ENCODE measurements at regions not wholly inside any gene's neighbourhood (a gene's known extent, or its start where the extent isn't known, plus 50 kb on each side); places are given as distances from the start of the nearest gene placed in this dataset.

GRCh38 chr2:58890865-58891525 lies 649.9 kb upstream of the FANCL start:
- no peak for DNase-seq (ENCODE audit: low read depth)
- H3K4me3 ChIP-seq (ENCODE audit: low read length) = no peak overlapping the region
- TF ChIP-seq CTCF (conservative IDR thresholded peaks at IDR 0.05; ENCODE audit: low read depth, low read length) = no peak

GRCh38 chr2:58886009-58886408 lies 644.9 kb upstream of the FANCL start:
- no peak overlapping the region for H3K4me3 ChIP-seq (ENCODE audit: low read length)
- DNase-seq (ENCODE audit: low read depth) = no peak
- TF ChIP-seq CTCF (conservative IDR thresholded peaks at IDR 0.05; ENCODE audit: low read depth, low read length) = no peak

GRCh38 chr2:58879834-58880233 lies 638.7 kb upstream of the FANCL start:
- TF ChIP-seq CTCF (conservative IDR thresholded peaks at IDR 0.05; ENCODE audit: low read depth, low read length) = no peak
- no peak overlapping the region for H3K4me3 ChIP-seq (ENCODE audit: low read length)
- DNase-seq (ENCODE audit: low read depth) = no peak

GRCh38 chr2:58878778-58879177 lies 637.7 kb upstream of the FANCL start:
- no peak for DNase-seq (ENCODE audit: low read depth)
- H3K4me3 ChIP-seq (ENCODE audit: low read length) = no peak overlapping the region
- TF ChIP-seq CTCF (conservative IDR thresholded peaks at IDR 0.05; ENCODE audit: low read depth, low read length) = no peak

GRCh38 chr2:58876126-58876525 lies 635.0 kb upstream of the FANCL start:
- no peak for TF ChIP-seq CTCF (conservative IDR thresholded peaks at IDR 0.05; ENCODE audit: low read depth, low read length)
- H3K4me3 ChIP-seq (ENCODE audit: low read length) = no peak overlapping the region
- no peak for DNase-seq (ENCODE audit: low read depth)

- DNase-seq (ENCODE audit: low read depth) = no peak
- no peak for TF ChIP-seq CTCF (conservative IDR thresholded peaks at IDR 0.05; ENCODE audit: low read depth, low read length)
- H3K4me3 ChIP-seq (ENCODE audit: low read length) = no peak overlapping the region
Observed at GRCh38 chr2:58875436-58875835, 634.3 kb upstream of the FANCL start.

- TF ChIP-seq CTCF (conservative IDR thresholded peaks at IDR 0.05; ENCODE audit: low read depth, low read length) = peak; percentile 44
- no peak overlapping the region for H3K4me3 ChIP-seq (ENCODE audit: low read length)
- no peak for DNase-seq (ENCODE audit: low read depth)
Observed at GRCh38 chr2:58871469-58872142, 630.5 kb upstream of the FANCL start.

Data from retinal pigment epithelial cell (primary cell).